GM19035 (cell line): ENCODE measurements at regions not wholly inside any gene's neighbourhood (a gene's known extent, or its start where the extent isn't known, plus 50 kb on each side); places are given as distances from the start of the nearest gene placed in this dataset.
A peak's percentile ranks its signal among the peaks of the same experiment; 100 is the strongest.

ENCODE experiments used
- ATAC-seq: cut with Tn5 transposase; IDR thresholded peaks from one replicate; pipeline ENCODE4 v1.9.1; 2021; ENCODE audit not compliant: unreplicated experiment

- no peak for ATAC-seq
Measured at GRCh38 chr14:89498878-89499277, 81.8 kb upstream of the FOXN3 start.

DNA sequence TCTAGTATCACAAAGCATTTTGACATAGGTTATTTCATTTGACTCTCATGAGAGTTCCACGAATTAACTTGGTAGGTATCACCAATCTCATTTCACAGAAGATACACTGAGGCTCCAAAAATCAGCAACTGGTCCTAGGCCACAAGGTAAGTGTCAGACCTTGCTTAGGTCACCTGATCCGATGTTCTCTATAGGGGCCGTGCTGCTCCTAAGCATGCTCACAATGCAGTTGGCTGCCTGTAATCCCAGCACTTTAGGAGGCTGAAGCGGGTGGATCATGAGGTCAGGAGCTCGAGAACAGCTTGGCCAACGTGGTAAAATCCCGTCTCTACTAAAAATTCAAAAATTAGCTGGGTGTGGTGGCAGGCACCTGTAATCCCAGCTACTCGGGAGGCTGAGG, 78.7 kb upstream of the FOXN3 start:
- no peak for ATAC-seq

GRCh38 chr14:89493877-89494634, 77.0 kb upstream of the FOXN3 start:
- ATAC-seq, result peak; percentile 90

DNA sequence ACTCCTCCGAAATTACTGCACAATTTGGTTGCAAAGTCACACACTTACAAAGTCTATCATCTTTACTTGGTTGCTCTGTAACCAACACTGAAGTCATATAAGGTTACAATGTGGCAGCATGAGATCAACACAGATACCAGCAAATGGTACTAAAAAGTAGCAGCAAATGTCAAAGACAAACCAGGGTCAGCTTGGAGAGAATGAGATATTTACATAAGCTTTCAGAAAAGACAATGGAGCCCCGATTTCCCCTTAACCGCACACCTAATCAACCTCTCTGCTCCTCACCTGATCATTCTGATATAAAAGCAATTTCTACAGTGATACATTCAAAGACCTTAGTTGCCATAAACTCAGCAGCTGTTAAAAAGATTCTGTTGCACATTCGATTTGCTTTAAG, 76.4 kb upstream of the FOXN3 start:
- ATAC-seq, result no peak

- ATAC-seq, result no peak
Measured at GRCh38 chr14:89491711-89492381, 74.8 kb upstream of the FOXN3 start.

DNA sequence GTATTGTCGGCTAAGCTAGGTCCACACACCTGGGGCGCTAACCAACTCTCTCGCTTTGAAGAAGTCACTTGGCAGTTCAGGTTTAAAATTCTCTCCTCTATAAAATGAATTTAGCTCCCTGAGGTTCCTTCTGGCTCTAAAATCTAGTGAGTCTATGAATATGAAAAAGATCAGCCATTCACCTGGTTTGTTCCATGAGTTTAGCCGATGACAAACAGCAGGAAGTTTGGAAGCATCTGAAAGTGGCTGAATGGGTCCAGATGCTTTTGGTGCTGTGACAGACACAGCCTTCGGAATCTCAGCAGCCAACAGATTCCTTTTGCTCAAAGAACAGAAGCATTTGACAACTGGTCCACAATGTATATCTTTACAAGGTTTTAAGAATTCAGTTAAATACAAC, 73.4 kb upstream of the FOXN3 start:
- no peak for ATAC-seq

DNA sequence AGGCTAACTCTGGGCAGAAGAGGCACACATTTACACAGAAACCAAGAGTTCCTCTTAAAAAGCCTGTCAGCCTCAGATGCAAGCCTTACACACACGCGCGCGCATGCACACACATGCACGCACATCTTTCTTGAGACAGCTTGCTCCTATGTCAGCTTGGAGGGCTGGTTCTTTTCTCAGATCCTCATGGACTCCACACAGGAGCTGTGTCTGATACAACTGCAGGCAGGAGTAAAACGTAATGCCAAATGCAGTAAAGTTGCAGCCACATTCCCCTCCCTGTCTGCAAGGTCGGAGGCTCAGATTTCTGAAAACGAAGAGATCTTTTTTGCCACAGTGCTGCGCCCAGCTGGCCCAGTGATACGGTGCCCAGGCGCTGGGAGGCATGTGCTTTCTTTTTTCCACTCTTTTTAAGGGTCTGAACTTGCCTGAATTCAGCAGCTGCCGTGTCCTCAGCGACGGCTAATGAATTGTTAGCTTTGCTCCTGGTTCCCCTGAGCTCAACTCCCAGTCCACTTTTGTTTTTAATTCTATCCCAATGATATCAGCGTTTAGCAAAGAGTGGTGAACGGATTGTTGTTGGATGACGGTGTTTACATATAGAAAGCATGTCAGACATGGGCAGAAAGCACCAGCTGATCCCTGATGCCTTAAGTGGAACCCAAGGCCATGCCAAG, 72.9 kb upstream of the FOXN3 start:
- no peak for ATAC-seq

DNA sequence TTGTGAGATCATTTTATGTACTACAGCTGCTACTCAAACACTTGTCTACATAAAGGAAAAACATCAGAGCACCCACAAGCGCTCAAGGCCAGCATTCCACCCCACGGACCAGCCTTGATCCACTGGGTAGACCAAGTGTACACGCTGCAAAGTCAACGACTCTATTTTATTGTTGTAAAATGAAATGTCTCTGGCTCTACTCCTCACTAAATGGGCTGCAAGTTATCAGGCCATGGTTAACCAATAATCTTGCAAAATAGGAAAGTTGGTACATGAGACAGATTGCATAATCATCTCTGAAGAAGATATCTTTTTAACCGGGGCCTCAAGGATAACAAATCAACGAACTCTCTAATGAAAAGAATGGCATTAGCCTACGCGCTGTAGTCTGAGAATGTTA, 69.9 kb upstream of the FOXN3 start:
- ATAC-seq, result no peak

DNA sequence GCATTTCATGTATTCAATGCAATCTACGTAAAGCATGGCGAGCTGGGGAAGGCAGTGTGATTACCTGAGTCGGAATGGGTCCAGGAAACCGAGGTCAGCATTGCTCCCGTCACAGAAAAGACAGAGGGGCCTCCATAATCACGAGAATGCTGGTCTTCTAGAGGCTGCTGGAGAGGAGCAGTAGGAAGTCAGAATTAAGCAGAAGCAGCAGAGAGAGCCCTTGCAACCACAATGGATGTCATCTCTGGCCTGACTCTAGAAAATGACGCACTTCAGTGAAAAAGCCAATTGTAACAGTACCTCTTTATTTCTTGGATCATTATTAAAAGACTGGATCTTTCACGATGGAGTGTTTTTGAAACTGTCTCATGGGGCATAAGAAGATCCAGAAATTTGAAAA, 69.5 kb upstream of the FOXN3 start:
- ATAC-seq, result no peak

GRCh38 chr14:89485264-89485663, 68.2 kb upstream of the FOXN3 start:
- no peak for ATAC-seq

- ATAC-seq, result no peak
Measured at GRCh38 chr14:89484051-89484844, 67.2 kb upstream of the FOXN3 start.

DNA sequence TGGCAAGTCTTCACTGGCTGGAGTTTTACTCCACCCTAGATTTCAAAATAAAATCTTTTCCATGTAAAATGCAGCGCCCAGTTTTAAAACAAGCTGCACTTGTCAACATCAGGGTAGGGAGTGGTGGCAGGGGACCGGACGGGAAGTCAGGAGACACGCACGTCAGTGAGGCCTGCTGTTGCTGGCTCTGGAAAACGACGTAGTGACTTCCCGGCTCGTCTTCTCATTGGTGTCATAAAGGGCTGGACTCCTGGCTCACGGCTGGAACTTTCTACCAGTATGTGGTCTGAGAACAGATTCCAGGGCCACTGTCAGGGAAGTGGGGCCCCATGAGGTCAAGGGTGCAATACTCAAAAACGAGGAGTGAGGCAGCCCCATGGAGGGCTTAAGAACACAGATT, 64.2 kb upstream of the FOXN3 start:
- no peak for ATAC-seq

DNA sequence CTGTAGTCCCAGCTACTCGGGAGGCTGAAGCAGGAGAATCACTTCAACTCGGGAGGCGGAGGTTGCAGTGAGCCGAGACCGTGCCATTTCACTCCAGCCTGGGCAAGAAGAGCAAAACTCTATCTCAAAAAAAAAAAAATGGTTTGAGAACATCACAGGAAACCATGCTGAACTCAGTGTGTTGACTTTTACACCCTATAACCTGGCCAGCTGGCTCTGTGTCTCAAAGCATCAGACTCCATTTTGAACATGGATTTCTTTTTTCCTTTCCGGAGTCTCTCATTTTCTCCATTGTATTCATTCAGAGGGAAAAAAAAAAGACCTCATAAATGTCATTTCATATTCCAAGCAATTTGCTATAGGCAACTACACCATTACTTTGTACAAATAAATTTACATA, 63.2 kb upstream of the FOXN3 start:
- ATAC-seq, result no peak

- ATAC-seq, result no peak
Measured at GRCh38 chr14:89479802-89480201, 62.8 kb upstream of the FOXN3 start.

GRCh38 chr14:89477391-89477790, 60.4 kb upstream of the FOXN3 start:
- no peak for ATAC-seq

- no peak for ATAC-seq
Measured at GRCh38 chr14:89476354-89476896, 59.4 kb upstream of the FOXN3 start.

- no peak for ATAC-seq
Measured at GRCh38 chr14:89474464-89474863, 57.4 kb upstream of the FOXN3 start.

- ATAC-seq, result no peak
Measured at GRCh38 chr14:89473989-89474388, 57.0 kb upstream of the FOXN3 start.

DNA sequence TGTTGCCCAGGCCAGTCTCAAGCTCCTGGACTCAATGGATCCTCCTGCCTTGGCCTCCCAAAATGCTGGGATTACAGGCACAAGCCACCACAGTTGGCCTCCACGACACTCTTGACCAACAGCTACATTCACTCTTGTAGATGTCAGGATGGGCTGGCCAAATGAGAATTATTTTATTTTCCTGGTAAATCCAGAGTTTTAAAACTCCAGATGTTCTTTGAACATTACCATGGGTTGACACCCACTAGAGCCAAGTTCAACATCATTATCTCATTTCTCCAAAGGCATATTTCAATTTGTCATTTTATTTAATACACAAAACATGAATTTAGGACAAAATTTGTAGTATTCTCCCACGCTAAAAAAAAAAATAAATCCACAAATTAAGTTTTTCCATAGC, 56.5 kb upstream of the FOXN3 start:
- ATAC-seq, result no peak

GRCh38 chr14:89470401-89470800, 53.4 kb upstream of the FOXN3 start:
- no peak for ATAC-seq
